SK-N-SH (cell line): ENCODE measurements at regions not wholly inside any gene's neighbourhood (a gene's known extent, or its start where the extent isn't known, plus 50 kb on each side); places are given as distances from the start of the nearest gene placed in this dataset.

Experiments used
- CTCF ChIA-PET: fragments of 300-600, 350-600 bp; formaldehyde crosslinking; extraction: SDS; loops from one replicate; lab custom pipeline; 2021; lab: Yijun Ruan, JAX
- POLR2A ChIA-PET: fragments of 350-600 bp; sonication (Branson Sonifier 250); formaldehyde crosslinking; extraction: SDS; loops from one replicate; lab custom pipeline; 2020; ENCODE audit warnings: antibody characterized with exemption, inconsistent platforms; lab: Yijun Ruan, JAX
- DNase-seq: peaks from one replicate; pipeline ENCODE4 v3.0.0; 2012
- H2AFZ ChIP-seq: fragments of 200-600 bp; sonication (generic); 2 replicates; pipeline ENCODE4 v1.8.1; 2016; ENCODE audit warnings: antibody characterized with exemption, mild to moderate bottlenecking, low read depth
- H3F3A ChIP-seq: fragments of 200-600 bp; sonication (generic); replicated peaks from 2 replicates; pipeline ENCODE3; 2016; ENCODE audit warnings: antibody characterized with exemption, mild to moderate bottlenecking; ENCODE audit not compliant: insufficient read depth
- H3K27ac ChIP-seq, 2 experiments: fragments of 200-500 bp in 1 of 2; fragments of 200-600 bp in 1 of 2; sonication (Bioruptor generic) in 1 of 2; sonication (generic), shearing (Covaris generic) in 1 of 2; 2 replicates each; pipeline versions ENCODE4 v1.5.1 to v1.6.1; 2014 to 2016; ENCODE audit warnings: low read depth in 2 of 2, inconsistent platforms in 1 of 2, low read length in 1 of 2, mild to moderate bottlenecking in 1 of 2, mixed read lengths in 1 of 2
- H3K27me3 ChIP-seq: fragments of 200-600 bp; sonication (generic), shearing (Covaris generic); 2 replicates; pipeline ENCODE4 v1.6.1; 2016; ENCODE audit warnings: mixed run types; ENCODE audit not compliant: insufficient read depth
- H3K36me3 ChIP-seq, 2 experiments: fragments of 200-500 bp in 1 of 2; fragments of 200-600 bp in 1 of 2; sonication (Bioruptor generic) in 1 of 2; sonication (generic) in 1 of 2; replicated peaks in 1 of 2; 2 replicates each; pipeline versions ENCODE3 to v1.5.1; 2014 to 2016; ENCODE audit warnings: low read length in 1 of 2, mild to moderate bottlenecking in 1 of 2; ENCODE audit not compliant: insufficient read depth in 2 of 2, control insufficient read depth in 1 of 2
- H3K4me1 ChIP-seq, 2 experiments: fragments of 200-500 bp in 1 of 2; fragments of 200-600 bp in 1 of 2; sonication (Bioruptor generic) in 1 of 2; sonication (generic), shearing (Covaris generic) in 1 of 2; 2 replicates each; pipeline versions ENCODE4 v1.5.1 to v1.6.1; 2014 to 2016; ENCODE audit warnings: low read depth in 1 of 2, low read length in 1 of 2, mixed run types in 1 of 2; ENCODE audit not compliant: insufficient read depth in 2 of 2, control insufficient read depth in 1 of 2
- H3K4me2 ChIP-seq: fragments of 200-600 bp; sonication (generic), shearing (Covaris generic); 2 replicates; pipeline ENCODE4 v1.6.1; 2017; ENCODE audit warnings: mixed run types
- H3K4me3 ChIP-seq, 2 experiments: fragments of 200-500 bp in 1 of 2; fragments of 200-600 bp in 1 of 2; sonication (Bioruptor generic) in 1 of 2; sonication (generic), shearing (Covaris generic) in 1 of 2; 2 replicates each; pipeline versions ENCODE4 v1.5.1 to v1.8.1; 2014 to 2016; ENCODE audit warnings: low read depth in 2 of 2, inconsistent platforms in 1 of 2, low read length in 1 of 2, mild to moderate bottlenecking in 1 of 2, mixed read lengths in 1 of 2, moderate library complexity in 1 of 2
- H3K79me2 ChIP-seq: fragments of 200-600 bp; sonication (generic); 2 replicates; pipeline ENCODE4 v1.8.1; 2017; ENCODE audit warnings: mild to moderate bottlenecking; ENCODE audit not compliant: insufficient read depth
- H3K9ac ChIP-seq: fragments of 200-600 bp; sonication (generic); 2 replicates; pipeline ENCODE4 v1.6.1; 2017; ENCODE audit warnings: mixed run types
- H3K9me2 ChIP-seq: fragments of 200-600 bp; sonication (generic); 2 replicates; pipeline ENCODE4 v1.6.1; 2017; ENCODE audit warnings: mixed run types
- H3K9me3 ChIP-seq: fragments of 200-600 bp; sonication (generic); 2 replicates; pipeline ENCODE4 v1.6.1; 2017; ENCODE audit warnings: mixed run types, mild to moderate bottlenecking, moderate library complexity
- H4K20me1 ChIP-seq: fragments of 200-600 bp; sonication (generic); 2 replicates; pipeline ENCODE4 v1.6.1; 2017; ENCODE audit warnings: mild to moderate bottlenecking, mixed run types; ENCODE audit not compliant: insufficient read depth
- CHD2 ChIP-seq: fragments of 150-350 bp; IDR thresholded peaks from 2 replicates; pipeline ENCODE4 v1.6.1; 2018; ENCODE audit warnings: low read length; ENCODE audit not compliant: partially characterized antibody
- EZH2phosphoT487 ChIP-seq: fragments of 200-600 bp; sonication (generic); IDR thresholded peaks from 2 replicates; pipeline ENCODE4 v1.6.1; 2017; ENCODE audit warnings: low read depth, mixed run types, mild to moderate bottlenecking, antibody characterized with exemption, moderate library complexity, borderline replicate concordance
- FOXJ3 ChIP-seq: sonication (generic); formaldehyde crosslinking; IDR thresholded peaks from 2 replicates; pipeline ENCODE4 v1.5.1; 2020; ENCODE audit warnings: mild to moderate bottlenecking, missing genetic modification reagents
- GABPA ChIP-seq: IDR thresholded peaks from 2 replicates; pipeline ENCODE4 v1.4.0; 2012; ENCODE audit warnings: low read depth, mild to moderate bottlenecking
- IRF3 ChIP-seq: fragments of 150-350 bp; IDR thresholded peaks from 2 replicates; pipeline ENCODE4 v1.6.1; 2016; ENCODE audit warnings: mild to moderate bottlenecking, low read depth, low read length
- JUND ChIP-seq: IDR thresholded peaks from 2 replicates; pipeline ENCODE4 v1.4.0; 2012
- MEF2A ChIP-seq: IDR thresholded peaks from 2 replicates; pipeline ENCODE4 v1.4.0; 2012; ENCODE audit warnings: low read depth, borderline replicate concordance
- MXI1 ChIP-seq: IDR thresholded peaks from 2 replicates; pipeline ENCODE4 v1.6.1; 2012; ENCODE audit warnings: mild to moderate bottlenecking, low read depth, low read length, improper control_type of control experiment
- NFIC ChIP-seq: IDR thresholded peaks from 2 replicates; pipeline ENCODE4 v1.4.0; 2012; ENCODE audit warnings: borderline replicate concordance
- NRF1 ChIP-seq: IDR thresholded peaks from 2 replicates; pipeline ENCODE4 v1.6.1; 2012; ENCODE audit warnings: low read depth, mild to moderate bottlenecking, low read length
- RAD21 ChIP-seq: IDR thresholded peaks from 2 replicates; pipeline ENCODE4 v1.6.1; 2012; ENCODE audit warnings: mild to moderate bottlenecking, low read length
- REST ChIP-seq: IDR thresholded peaks from 2 replicates; pipeline ENCODE4 v1.6.1; 2012; ENCODE audit warnings: mild to moderate bottlenecking, low read depth, low read length, moderate library complexity
- RXRA ChIP-seq: IDR thresholded peaks from 2 replicates; pipeline ENCODE4 v1.4.0; 2012; ENCODE audit warnings: low read depth, mild to moderate bottlenecking, borderline replicate concordance
- SIN3A ChIP-seq: IDR thresholded peaks from 2 replicates; pipeline ENCODE4 v1.6.1; 2012; ENCODE audit warnings: low read depth, mild to moderate bottlenecking, low read length, moderate library complexity, borderline replicate concordance
- SMC3 ChIP-seq: IDR thresholded peaks from 2 replicates; pipeline ENCODE4 v1.6.1; 2012; ENCODE audit warnings: low read depth, low read length, improper control_type of control experiment
- TAF1 ChIP-seq: IDR thresholded peaks from 2 replicates; pipeline ENCODE4 v1.6.1; 2012; ENCODE audit warnings: low read depth, mild to moderate bottlenecking, low read length, moderate library complexity, borderline replicate concordance
- TCF12 ChIP-seq: IDR thresholded peaks from 2 replicates; pipeline ENCODE4 v1.4.0; 2012
- TEAD4 ChIP-seq: IDR thresholded peaks from 2 replicates; pipeline ENCODE4 v1.4.0; 2012; ENCODE audit warnings: mild to moderate bottlenecking, borderline replicate concordance; ENCODE audit not compliant: insufficient read depth
- WGBS: methylation state at CpG from one replicate; pipeline ENCODE4 v1.1.6; 2017; ENCODE audit warnings: low lambda C conversion rate; 5-methylcytosine and 5-hydroxymethylcytosine counted together
- TF ChIP-seq, protein P1 (sequence below): fragments of 150-350 bp; IDR thresholded peaks from 2 replicates; pipeline ENCODE4 v1.6.1; 2017; ENCODE audit warnings: antibody characterized with exemption, low read length, low read depth, borderline replicate concordance

DNA sequence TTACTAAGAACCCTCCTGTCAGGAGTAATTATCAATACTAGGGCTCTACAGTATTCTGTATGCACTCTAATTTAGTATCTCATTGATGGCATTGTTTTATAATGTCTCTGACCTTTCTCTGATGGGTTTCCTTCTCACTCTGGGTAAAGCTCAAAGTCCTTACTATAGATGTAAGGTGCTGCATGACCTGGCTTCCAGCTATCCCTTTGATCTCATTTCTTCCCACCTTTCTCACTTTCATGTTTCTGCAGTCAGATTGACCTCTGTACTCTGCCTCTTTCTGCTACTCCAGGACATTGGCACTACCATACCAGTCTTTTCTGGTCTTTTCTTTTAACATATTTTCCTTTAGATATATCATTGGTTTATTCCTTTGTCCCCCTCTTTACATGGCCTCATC lies 2332.8 kb upstream of the C9orf72 start:
- no peak overlapping the region for H3K9ac ChIP-seq
- TF ChIP-seq SMC3: no peak
- no peak for TF ChIP-seq TCF12
- TF ChIP-seq TAF1: no peak
- no peak for TF ChIP-seq JUND
- no peak for TF ChIP-seq GABPA
- H3K9me2 ChIP-seq: no peaks in the 10 kb centered on the region
- ChIA-PET POLR2A (no interaction called here), CTCF (no interaction called here)
- no peaks in the 10 kb centered on the region for H3K27me3 ChIP-seq
- no peak overlapping the region for H2AFZ ChIP-seq
- no peak overlapping the region for H3K4me2 ChIP-seq
- no peak for DNase-seq
- H3K4me1 ChIP-seq: no peaks in the 10 kb centered on the region
- H3K9me3 ChIP-seq: no peaks in the 10 kb centered on the region
- H4K20me1 ChIP-seq: no peaks in the 10 kb centered on the region
- H3K36me3 ChIP-seq: no peaks in the 10 kb centered on the region
- H3F3A ChIP-seq: peaks cover 4% of the 10 kb centered on the region
- no peak overlapping the region for H3K4me3 ChIP-seq
- H3K79me2 ChIP-seq: no peaks in the 10 kb centered on the region
- H3K27ac ChIP-seq: no peak overlapping the region

- H3K9me3 ChIP-seq: no peaks in the 10 kb centered on the region
- no peak overlapping the region for H3K27ac ChIP-seq
- H3K36me3 ChIP-seq: no peaks in the 10 kb centered on the region
- H3K9ac ChIP-seq: no peak overlapping the region
- WGBS: 79% methylated on average over 5 of the region's 5 CpGs
- H3K4me2 ChIP-seq: no peak overlapping the region
- DNase-seq: no peak
- H3F3A ChIP-seq: no peaks in the 10 kb centered on the region
- H2AFZ ChIP-seq: no peak overlapping the region
- no peak overlapping the region for H3K4me3 ChIP-seq
- TF ChIP-seq REST: no peak
- no peak for TF ChIP-seq JUND
- no peak for TF ChIP-seq RXRA
- no peak for TF ChIP-seq NRF1
- no peak for TF ChIP-seq MXI1
- no peak for TF ChIP-seq EZH2phosphoT487
- TF ChIP-seq SMC3: no peak
- no peak for TF ChIP-seq NFIC
- TF ChIP-seq GABPA: no peak
- no peak for TF ChIP-seq SIN3A
- TF ChIP-seq RAD21: no peak
- TF ChIP-seq IRF3: no peak
- TF ChIP-seq MEF2A: no peak
- TF ChIP-seq, protein P1, sequence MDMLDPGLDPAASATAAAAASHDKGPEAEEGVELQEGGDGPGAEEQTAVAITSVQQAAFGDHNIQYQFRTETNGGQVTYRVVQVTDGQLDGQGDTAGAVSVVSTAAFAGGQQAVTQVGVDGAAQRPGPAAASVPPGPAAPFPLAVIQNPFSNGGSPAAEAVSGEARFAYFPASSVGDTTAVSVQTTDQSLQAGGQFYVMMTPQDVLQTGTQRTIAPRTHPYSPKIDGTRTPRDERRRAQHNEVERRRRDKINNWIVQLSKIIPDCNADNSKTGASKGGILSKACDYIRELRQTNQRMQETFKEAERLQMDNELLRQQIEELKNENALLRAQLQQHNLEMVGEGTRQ: no peak
- no peak for TF ChIP-seq FOXJ3
- TF ChIP-seq CHD2: no peak
- TF ChIP-seq TEAD4: no peak
- H3K4me1 ChIP-seq: no peaks in the 10 kb centered on the region
- POLR2A ChIA-PET: no interaction called here
- CTCF ChIA-PET: no interaction called here
- no peaks in the 10 kb centered on the region for H3K27me3 ChIP-seq
- no peaks in the 10 kb centered on the region for H3K79me2 ChIP-seq
- H4K20me1 ChIP-seq: no peaks in the 10 kb centered on the region
- no peaks in the 10 kb centered on the region for H3K9me2 ChIP-seq
These were observed 2354.8 kb upstream of the C9orf72 start for GRCh38 chr9:29928072-29928471.
